OCI-LY3 (cell line): ENCODE measurements at regions not wholly inside any gene's neighbourhood (a gene's known extent, or its start where the extent isn't known, plus 50 kb on each side); places are given as distances from the start of the nearest gene placed in this dataset.
"Not testable (repeated sequence)": the region's sequence is repeated elsewhere in the genome, so short reads cannot be mapped to it uniquely, and the experiment has no call there.

ENCODE experiments used
- EZH2phosphoT487 ChIP-seq: fragments of 200-600 bp; shearing (Covaris generic); IDR thresholded peaks from 2 replicates; pipeline ENCODE4 v1.6.1; 2018; ENCODE audit warnings: antibody characterized with exemption, mixed run types, low read depth
- TF ChIP-seq, protein P1 (sequence below): fragments of 200-600, 300-600 bp; sonication (generic); IDR thresholded peaks from 2 replicates; pipeline ENCODE4 v1.5.1; 2014; ENCODE audit warnings: antibody characterized with exemption, low read length, low read depth

DNA sequence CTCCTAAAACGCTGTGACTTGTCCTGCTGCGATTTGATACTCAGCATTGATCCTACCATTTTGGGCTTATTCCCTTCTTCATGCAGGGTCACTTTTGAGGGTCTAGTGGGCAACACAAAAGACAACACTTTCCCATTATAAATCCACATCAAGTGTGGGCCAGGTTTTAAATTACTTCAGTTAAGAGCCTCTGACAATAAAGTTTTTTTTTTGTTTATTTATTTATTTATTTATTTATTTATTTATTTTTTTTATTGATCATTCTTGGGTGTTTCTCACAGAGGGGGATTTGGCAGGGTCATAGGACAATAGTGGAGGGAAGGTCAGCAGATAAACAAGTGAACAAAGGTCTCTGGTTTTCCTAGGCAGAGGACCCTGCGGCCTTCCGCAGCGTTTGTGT is 176.2 kb upstream of the FBXL17 start:
- TF ChIP-seq, protein P1, sequence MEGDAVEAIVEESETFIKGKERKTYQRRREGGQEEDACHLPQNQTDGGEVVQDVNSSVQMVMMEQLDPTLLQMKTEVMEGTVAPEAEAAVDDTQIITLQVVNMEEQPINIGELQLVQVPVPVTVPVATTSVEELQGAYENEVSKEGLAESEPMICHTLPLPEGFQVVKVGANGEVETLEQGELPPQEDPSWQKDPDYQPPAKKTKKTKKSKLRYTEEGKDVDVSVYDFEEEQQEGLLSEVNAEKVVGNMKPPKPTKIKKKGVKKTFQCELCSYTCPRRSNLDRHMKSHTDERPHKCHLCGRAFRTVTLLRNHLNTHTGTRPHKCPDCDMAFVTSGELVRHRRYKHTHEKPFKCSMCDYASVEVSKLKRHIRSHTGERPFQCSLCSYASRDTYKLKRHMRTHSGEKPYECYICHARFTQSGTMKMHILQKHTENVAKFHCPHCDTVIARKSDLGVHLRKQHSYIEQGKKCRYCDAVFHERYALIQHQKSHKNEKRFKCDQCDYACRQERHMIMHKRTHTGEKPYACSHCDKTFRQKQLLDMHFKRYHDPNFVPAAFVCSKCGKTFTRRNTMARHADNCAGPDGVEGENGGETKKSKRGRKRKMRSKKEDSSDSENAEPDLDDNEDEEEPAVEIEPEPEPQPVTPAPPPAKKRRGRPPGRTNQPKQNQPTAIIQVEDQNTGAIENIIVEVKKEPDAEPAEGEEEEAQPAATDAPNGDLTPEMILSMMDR: not testable (repeated sequence)
- not testable (repeated sequence) for TF ChIP-seq EZH2phosphoT487
